Posterior cingulate gyrus (tissue), 11 donors: ENCODE measurements at regions not wholly inside any gene's neighbourhood (a gene's known extent, or its start where the extent isn't known, plus 50 kb on each side); places are given as distances from the start of the nearest gene placed in this dataset.
A peak's percentile ranks its signal among the peaks of the same experiment; 100 is the strongest.
"Not testable (repeated sequence)": the region's sequence is repeated elsewhere in the genome, so short reads cannot be mapped to it uniquely, and the experiment has no call there.

Source experiments
- DNase-seq, 10 donors: peaks; one replicate each; pipeline versions ENCODE4 v3.0.0 to v3.0.0-alpha.2; 2020 to 2021; ENCODE audit warnings: mixed read lengths in 3 of 10
- intact Hi-C: fragments of 100-400 bp; cut with DNase I; formaldehyde crosslinking; loops from one replicate; pipeline ENCODE4 v1.15.1; 2023

DNA sequence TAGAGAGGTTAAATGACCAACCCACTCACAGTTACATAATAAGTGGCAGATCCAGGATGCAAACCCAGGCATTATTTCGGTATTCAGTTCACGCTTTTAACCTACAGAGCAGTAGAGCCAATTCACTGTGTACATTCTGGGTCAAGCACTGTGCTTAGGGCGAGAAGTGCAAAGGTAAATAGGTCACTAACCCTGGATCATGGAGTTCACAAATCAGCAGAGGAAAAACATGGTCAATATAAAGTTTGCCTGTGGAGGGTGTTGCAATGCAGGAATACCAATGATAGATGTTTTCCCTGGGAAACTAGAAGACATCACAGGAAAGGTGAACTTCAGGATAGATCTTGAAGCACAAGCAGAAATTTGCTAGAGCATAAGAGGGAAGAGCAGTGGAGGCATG, 253.4 kb upstream of the NFIA start:
- intact Hi-C loops = no loop called here
- DNase-seq = no peak

DNA sequence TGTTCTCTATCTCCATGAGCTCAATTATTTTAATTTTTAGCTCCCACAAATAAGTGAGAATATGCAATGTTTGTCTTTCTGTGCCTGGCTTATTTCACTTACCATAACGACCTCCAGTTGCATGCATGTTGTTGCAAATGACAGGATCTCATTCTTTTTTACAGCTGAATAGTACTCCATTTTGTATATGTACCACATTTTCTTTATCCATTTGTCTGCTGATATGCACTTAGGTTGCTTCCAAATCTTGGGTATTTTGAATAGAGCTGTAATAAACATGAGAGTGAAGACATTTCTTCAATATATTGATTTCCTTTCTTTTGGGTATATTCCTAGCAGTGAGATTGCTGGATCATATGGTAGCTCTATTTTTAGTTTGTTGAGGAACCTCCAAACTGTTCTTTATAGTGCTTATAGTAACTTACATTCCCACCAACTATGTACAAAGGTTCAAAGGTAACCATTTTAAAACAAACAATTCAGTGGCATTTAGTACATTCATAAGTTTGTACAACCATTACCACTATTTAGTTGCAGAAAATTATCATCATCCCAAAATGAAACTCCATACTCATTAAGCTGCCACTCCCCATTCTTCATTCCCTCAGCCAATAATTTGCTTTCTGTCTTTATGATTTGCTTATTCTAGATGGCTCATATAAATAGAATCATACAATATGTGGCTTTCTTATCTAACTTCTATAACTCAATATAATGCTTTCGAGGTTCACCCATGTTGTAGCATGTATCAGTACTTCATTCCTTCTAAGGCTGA, 255.9 kb upstream of the NFIA start:
- intact Hi-C loops = no loop called here
- DNase-seq = no peak

DNA sequence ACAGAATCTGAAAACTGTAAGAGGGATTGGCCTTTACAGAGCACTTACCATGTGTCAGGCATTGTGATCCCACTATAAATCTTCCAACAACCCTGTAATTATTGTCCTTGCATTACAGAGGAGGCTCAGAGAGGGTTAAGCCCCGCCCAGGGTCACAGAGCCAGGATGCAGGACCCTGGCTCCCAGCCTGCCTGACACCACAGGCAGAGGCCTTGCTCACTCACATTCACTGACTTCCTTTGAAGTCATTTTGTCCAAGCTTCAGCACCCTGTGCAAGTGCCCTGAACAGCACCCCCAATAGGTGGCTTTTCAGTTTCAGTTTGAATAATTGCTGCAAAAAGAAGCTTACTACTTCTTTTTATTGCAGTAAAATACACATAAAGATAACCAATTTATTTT, 256.8 kb upstream of the NFIA start:
- no peak for DNase-seq
- intact Hi-C loops = no loop called here

DNA sequence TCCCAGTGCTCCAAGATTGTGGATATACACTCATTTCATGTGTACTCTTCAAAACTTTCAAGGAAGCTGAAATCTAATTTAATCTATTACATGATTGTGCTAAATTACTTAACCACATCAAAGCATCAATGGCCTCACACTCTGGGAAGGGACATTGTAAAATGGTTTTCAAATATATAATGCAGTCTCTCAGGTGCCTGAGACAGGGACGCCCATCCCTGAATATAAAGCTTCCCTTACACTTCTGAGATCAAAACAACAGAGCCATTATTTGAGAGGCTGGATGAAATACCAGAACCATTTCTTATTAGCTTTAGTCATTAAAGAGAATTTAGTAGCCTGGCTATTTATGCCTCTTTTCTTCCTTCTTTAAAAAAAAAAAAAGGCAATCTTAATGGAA, 259.2 kb upstream of the NFIA start:
- intact Hi-C loops = no loop called here
- no peak for DNase-seq

DNA sequence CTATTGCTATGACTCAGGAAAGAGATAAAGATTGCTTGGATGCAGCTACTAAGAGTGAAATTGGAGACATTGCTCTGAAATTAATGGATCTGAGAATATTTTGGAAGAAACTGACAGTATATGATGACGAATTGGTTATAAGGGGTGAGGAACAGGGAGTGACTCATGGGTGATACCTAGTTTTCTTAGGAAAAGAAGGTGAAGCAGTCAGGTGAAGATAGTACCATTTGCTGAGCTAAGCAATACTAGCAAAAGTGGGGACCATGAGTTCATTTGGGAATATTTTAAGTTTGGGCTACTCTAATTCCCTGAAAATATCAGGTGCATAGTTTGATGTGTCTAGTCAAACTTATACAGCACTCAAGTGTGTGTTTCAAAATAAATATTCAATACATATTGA, 260.1 kb upstream of the NFIA start:
- no peak for DNase-seq
- intact Hi-C loops = no loop called here

DNA sequence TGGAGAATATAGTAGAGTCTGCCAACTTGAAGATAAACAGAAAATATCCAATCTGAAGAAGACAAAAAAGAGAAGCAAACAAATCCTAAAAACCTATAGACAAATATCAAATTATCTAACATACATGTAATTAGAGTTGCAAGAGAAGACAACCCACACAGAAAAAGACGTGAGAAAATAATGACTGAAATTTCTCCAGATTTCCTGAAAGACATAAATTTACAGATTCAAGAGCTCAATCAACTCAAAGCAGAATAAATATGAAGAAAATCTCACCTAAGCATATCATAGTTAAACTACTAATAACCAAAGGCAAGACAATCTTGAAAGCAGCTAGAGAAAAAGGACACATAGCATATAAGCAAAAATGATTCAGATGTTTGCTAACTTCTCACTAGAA, 261.2 kb upstream of the NFIA start:
- DNase-seq = no peak
- intact Hi-C loops = no loop called here

DNA sequence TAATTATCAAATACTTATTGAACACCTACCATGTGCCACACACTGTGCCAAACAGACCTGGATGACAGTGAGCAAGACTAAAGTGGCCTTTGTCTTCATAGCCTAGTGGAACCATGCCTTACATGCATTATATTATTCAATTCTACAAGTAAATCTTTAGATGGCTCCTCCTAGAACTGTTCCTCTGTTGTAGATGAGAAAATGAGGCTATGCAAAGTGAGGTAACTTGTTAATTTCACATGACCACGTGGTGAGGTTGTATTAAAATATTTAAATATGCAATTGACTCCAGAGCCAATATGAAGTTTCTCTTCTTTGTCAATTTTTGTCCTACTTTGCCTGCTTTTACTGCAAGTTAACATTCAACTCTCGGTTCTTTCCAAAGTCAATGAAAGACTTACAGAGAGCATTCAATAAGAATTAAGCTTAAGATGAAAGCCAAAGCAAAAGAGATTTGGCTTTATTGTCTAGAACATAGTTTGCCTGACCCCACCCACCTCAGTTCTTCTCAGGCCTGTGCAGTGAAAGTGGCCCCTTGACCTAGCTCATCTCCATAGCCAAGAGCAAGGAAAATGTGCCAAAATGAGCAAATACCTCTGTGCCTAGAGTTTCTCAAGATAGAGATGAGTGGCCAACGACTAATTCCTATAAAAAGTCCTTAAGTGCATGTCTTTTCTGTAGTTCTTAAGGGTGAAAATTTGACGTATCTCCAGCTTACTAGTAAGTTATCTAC, 263.2 kb upstream of the NFIA start:
- no peak for DNase-seq

DNA sequence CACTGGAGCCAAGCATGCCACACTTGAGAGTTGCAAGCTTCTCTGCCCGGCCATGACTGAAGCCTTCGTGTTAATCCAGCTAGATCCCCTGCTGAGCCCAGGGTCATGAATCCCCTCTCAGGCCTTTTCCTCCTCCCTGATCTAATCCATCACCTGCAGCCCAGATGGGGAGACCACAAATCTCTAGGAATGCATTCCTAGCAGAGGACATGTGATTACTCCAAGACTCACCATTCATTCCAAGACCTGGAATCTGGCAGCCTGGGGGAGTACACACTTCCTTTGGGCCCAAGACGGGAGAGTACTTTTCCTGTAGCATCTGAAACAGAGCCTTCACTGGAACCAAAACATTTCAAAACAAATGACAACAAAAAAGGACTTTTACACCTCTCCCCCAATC, 269.3 kb upstream of the NFIA start:
- intact Hi-C loops = no loop called here
- no peak for DNase-seq

More for the DNA sequence above, 263.2 kb upstream of the NFIA start:
- intact Hi-C loops = no loop called here

DNA sequence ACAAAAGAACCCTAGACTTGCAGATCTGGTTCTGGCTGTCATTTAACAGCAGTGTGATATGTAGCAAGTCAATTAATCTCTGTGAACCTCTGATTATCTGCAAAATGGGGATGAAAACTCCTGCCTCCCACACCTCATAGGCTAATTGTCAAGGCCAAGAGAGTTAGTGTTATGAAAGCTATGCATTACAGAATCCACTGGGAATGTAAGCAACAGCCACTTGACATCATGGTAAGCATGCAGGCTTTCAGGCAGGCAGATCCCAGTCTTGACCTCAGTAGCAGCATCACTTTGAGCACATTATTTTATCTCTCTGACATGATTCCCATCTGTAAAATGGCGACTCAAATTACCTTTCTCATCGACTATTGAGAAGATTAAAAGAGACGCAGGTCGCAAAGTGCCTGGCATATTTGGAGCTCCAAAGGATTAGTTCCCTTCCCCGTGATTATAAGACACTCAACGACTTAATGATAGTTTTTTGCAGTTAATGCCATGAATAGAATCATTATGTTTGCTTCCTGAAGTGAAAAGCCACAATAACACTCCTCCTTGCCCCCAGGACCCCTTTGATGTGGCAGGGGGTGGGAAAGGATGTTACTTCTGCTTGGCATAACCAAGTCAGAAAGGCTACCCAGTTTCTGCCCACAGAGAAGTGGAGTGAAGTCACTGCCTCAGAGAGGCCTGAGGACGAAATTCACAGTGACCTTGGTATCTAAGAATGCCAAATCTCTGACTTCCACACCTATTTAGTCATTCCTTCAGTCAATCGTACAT, 273.0 kb upstream of the NFIA start:
- no peak for DNase-seq
- intact Hi-C loops = no loop called here

DNA sequence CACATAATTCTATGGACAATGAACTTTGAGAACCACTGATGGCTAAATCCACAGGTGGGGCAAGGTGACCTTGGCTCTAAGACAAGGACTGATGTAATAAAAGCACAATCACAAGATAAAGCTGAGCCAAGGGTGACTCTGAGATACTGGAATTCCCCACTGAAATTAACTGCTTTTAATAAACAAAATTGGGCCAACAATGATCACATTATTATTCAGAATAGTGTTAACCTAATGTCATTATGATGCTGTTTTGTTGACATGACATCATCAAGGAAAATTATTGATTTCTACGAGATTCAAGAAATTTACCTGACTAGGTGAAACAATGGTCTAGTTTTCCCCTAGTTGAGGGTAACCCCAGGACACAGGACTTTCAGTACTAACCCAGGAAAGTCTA, 273.7 kb upstream of the NFIA start:
- no peak for DNase-seq
- intact Hi-C loops = no loop called here

DNA sequence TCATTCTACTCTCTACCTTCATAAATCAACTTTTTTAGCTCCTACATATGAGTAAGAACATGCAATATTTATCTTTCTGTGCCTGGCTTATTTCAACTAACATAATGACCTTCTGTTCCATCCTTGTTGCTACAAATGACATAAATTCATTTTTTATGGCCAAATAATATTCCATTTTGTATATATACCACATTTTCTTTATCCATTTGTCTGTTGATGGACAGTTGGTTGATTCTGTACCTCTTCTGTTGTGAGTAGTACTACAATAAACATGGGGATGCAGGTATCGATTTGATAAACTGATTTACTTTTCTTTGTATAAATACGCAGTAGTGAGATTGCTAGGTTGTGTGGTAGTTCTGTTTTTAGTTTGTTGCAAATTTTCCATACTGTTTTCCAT, 279.5 kb upstream of the NFIA start:
- DNase-seq = no peak
- intact Hi-C loops = no loop called here

DNA sequence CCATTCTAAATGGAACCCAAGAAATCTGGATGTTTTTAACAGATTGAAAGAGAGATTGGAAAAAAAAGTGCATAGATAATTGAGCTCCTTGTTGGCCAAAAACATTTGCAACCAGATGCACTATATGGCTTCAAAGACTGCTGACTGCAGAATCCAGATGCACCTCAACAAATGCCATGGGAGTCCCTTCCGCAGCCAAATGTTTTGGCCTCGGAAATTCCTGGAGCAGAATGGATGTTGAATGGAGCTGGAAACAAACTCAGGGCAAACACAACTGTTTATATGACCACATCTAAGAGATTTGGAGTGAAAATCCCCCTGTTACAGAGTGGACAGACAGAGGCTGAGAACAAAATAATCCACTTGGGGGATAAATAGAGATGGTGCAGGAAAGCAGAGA, 285.0 kb upstream of the NFIA start:
- no peak for DNase-seq
- intact Hi-C loops = no loop called here

DNA sequence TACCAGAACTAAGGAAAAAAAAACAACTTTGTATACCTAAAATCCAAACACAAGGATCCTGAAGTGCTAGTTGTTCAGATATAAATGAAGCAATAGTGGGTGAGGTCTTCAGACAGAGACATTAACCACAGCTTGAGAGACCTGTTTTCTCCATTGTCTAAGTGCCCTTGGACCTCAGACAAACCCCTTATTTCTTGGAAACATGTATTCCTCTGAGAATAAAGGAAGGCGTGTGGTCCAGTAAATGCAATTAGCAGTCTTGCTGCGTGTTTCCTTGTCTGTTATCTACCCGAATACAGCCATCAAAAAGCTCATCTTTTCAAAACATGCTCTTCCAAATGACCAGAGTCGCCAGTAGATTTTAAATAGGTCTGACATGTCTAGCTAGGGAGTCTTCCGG, 291.1 kb upstream of the NFIA start:
- no peak for DNase-seq
- intact Hi-C loops = no loop called here

DNA sequence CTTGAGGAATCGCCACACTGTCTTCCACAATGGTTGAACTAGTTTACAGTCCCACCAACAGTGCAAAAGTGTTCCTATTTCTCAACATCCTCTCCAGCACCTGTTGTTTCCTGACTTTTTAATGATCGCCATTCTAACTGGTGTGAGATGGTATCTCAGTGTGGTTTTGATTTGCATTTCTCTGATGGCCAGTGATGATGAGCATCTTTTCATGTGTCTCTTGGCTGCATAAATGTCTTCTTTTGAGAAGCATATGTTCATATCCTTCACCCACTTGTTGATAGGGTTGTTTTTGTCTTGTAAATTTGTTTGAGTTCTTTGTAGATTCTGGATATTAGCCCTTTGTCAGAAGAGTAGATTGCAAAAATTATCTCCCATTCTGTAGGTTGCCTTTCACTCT, 309.3 kb upstream of the NFIA start:
- intact Hi-C loops, DNase-seq: not testable (repeated sequence)

DNA sequence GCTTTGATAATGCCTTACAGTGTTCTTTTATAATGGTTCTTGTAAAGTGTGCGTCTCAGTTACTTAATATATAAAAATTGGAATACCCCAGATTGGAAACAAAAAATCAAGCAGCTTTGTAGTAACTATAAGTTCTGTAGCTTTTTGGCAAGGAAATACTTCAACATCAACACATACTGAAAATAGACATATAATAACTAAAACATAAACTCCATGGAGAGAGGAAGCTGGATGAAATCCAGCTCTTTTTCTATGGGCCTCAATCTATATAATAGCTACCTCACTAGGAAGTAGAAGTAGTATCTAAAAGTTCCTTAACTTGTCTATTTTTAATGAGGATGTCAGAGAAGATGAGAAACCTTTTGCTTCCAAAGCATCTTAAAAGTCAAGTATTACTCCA, 313.3 kb upstream of the NFIA start:
- no peak for DNase-seq
- intact Hi-C loops = no loop called here

DNA sequence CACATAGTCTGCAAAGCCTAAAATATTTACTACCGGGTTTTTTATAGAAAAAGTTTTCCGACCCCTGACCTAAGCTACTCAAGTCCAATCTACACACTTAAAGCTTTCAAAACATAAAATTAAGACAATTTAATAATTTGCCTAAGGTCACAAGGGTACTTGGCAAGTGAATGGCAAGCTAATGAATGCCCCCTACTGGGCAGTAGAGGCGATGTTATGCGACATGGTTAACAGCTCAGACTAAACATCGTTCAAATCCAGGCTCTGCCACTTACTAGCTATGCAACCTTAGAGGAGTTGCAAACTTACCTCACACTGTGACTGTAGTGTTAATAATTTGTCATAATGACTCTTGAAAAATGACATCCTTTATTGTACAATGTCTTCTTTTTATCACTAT, 317.2 kb upstream of the NFIA start:
- intact Hi-C loops = no loop called here
- peak in 3 of 10 donors; percentile 6 to 39 (median 27) for DNase-seq

DNA sequence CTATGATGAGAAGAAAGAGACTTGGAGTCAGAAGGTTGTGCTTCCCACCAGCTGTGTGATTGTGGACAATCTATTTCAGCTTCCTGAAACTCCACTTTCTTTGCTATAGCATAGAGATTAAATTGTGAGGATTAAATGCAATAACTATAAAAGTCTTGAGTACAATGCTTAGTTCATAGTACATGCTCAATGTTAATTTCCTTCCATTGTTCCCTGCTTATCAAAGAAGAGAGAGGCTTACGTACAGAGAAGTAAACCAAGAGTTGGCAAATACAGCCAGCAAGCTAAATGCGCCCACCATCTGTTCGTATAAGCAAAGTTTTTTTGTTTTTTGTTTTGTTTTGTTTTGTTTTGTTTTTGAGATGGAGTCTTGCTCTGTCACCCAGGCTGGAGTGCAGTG, 317.9 kb upstream of the NFIA start:
- no peak for DNase-seq
- intact Hi-C loops = loop anchor here (5.0 kb wide), 1 partner anchor 482 kb away; no protein-coding TSS in a partner anchor

DNA sequence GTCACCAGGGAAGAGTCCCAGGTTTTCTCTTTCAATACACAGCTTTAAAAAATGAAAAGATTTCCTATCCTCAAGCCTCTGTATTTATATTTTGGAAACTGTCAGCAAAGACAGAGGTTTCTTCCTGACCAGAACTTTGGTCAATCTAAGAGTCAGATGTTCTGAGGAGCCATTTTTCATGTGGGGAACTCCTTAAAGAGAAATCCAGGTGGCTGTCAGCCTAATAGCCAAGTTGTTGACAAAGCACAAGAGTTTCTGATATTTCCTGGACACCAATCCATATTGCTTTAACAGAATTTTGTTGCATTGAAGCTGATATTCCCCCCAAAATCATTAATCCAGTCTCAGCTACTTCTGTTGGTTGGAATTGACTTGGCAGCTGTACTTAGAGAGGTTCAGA, 318.6 kb upstream of the NFIA start:
- intact Hi-C loops = loop anchor here (5.0 kb wide), 1 partner anchor 481 kb away; no protein-coding TSS in a partner anchor
- DNase-seq = no peak

DNA sequence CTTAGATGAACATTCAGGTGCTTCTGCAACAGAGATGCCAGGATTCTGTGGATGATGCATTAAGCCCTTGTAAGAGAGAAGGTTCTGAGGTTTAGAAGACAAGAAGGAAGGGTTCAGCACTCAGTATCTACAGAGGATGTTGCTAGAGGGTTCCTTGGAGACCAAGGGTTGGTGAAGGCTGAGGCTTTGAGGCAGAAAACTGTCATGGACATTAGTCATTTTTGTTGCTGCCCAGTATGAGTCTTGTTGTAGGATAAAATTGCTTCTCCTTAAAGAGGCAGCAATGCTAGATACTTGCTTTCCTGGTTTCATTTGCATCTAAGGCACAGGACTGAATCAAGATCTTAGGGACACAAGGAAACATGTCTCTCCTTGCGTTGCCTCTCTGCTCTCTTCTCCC, 319.4 kb upstream of the NFIA start:
- DNase-seq = no peak
- intact Hi-C loops = loop anchor here (5.0 kb wide), 1 partner anchor 481 kb away; no protein-coding TSS in a partner anchor

DNA sequence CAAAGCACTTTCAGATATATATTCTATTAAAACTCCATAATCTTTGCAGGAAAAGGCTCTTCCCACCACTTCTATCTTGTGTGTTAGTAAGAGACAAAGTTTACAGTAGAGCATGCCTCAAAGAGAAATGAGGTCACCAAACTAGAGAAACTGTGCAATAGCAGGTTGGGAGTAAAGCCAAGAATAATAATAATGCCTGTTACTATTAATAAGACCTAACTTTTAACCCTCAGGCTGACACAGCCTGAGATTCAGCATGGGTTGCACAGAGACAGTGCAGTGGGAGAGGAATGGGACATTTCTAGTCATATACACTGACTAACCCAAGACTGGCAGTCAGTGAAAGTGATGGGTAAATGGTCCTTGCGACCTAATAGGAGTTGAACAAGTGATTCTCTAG, 320.2 kb upstream of the NFIA start:
- no peak for DNase-seq
- intact Hi-C loops = loop anchor here (5.0 kb wide), 1 partner anchor 480 kb away; no protein-coding TSS in a partner anchor

DNA sequence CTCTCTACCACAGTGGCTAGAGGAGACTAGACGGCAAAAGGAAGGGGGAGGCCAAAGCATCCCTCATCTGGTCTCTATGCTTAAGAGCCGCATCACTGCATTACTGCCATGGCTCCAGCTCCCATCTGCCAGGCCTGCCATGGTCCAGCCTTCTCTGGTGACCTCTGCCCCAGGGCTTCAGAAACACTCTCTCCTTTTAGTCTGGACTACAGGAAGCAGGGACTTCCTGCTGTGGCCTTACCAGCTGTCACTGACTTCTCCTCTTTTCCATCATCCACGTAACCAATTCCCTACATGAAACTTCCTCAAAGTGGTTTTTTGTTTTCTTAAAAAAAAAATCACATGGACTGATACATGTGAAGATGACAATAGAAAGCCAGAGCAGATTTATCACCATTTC, 323.1 kb upstream of the NFIA start:
- intact Hi-C loops = no loop called here
- DNase-seq = no peak
